Astrocyte of the cerebellum (primary cell): ENCODE measurements at regions not wholly inside any gene's neighbourhood (a gene's known extent, or its start where the extent isn't known, plus 50 kb on each side); places are given as distances from the start of the nearest gene placed in this dataset.

Experiments
- DNase-seq: peaks from one replicate; pipeline ENCODE4 v3.0.0-alpha.2; 2011; ENCODE audit warnings: low read depth
- H3K4me3 ChIP-seq: 2 replicates; pipeline ENCODE4 v1.5.1; 2011; ENCODE audit warnings: mild to moderate bottlenecking, low read depth, low read length, moderate library complexity
- in situ Hi-C: cut with HindIII; loops from 2 replicates; pipeline ENCODE4 v1.10.0; 2017; ENCODE audit warnings: low sequenced_read_pairs
- TF ChIP-seq, protein P1 (sequence below): IDR thresholded peaks from 2 replicates; pipeline ENCODE4 v1.5.1; 2012; ENCODE audit warnings: low read length, low read depth, moderate library complexity, mild to moderate bottlenecking; ENCODE audit errors: missing control alignments

DNA sequence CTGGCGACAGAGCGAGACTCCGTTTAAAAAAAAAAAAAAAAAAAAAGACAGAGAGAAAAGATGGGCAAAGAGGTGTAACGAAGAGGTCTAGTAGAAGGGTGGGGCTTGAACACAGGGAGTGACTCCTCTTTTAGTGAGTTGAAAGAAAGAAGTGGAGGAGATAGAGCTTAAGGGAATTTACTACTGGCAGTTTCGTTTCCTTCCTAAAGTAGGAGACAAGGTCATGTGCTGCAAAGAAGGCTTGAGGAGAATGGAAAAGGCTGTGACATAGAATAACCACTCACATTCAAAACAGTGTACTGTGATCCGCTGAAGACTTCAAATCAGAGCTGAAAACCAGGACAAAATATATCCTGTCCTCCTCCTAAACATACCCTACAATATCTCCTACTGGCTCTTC lies 63.8 kb upstream of the EIF2S2 start:
- TF ChIP-seq, protein P1, sequence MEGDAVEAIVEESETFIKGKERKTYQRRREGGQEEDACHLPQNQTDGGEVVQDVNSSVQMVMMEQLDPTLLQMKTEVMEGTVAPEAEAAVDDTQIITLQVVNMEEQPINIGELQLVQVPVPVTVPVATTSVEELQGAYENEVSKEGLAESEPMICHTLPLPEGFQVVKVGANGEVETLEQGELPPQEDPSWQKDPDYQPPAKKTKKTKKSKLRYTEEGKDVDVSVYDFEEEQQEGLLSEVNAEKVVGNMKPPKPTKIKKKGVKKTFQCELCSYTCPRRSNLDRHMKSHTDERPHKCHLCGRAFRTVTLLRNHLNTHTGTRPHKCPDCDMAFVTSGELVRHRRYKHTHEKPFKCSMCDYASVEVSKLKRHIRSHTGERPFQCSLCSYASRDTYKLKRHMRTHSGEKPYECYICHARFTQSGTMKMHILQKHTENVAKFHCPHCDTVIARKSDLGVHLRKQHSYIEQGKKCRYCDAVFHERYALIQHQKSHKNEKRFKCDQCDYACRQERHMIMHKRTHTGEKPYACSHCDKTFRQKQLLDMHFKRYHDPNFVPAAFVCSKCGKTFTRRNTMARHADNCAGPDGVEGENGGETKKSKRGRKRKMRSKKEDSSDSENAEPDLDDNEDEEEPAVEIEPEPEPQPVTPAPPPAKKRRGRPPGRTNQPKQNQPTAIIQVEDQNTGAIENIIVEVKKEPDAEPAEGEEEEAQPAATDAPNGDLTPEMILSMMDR, result no peak
- no peak overlapping the region for H3K4me3 ChIP-seq
- DNase-seq, result no peak
- in situ Hi-C loops, result no loop called here

DNA sequence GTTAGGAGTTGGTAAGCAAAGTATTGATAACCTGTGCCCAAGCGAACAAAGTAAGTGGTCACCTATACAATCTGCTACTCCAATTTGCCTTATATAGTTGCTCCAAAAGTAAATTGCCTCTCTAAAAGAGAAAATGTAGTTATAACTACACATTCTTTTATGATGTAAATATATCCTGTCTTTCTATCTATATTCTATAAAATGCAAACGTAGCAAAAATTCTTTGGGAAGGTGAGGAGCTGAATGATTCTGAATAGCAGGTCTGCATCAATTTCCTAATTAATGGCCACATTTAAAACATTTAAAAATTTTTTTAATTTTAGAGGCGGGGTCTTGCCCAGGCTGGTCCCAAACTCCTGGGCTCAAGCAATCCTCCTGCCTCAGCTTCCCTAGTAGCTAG lies 64.2 kb upstream of the ASIP start:
- TF ChIP-seq, protein P1, result no peak
- in situ Hi-C loops, result no loop called here
- DNase-seq, result no peak
- no peak overlapping the region for H3K4me3 ChIP-seq

DNA sequence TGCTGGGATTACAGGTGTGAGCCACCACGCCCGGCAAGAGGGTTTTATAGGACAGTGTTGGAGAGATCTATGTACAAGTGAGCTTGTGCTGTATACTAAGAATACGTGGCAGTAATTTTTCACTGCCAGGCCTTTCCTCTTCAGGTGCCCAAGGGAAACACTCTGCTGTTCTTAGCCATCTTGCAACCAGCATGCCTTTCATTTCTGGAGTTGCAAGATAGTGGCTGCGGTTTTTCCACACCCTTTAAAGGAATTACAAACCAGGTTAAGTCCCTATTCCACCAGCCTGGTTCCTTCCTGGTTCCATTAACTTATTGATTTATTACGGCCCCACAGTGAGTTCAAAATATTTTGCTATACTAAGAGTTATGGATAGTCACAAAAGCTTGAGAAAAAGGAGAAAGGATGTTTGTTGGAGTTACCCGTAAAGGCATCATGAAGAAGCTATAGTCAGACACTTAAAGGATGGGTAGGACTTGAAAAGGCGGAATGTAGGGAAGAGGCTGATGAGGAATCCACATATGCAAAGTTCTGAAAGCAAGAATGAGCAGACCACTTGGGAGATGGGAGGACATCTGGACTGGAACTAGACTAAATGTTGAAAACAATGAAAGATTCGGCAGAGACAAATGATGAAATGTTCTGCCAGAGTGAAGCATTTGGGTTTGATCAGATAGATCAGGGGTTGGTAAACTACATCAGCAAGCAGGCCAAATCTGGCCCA lies 61.4 kb upstream of the ASIP start:
- in situ Hi-C loops, result no loop called here
- TF ChIP-seq, protein P1, result no peak
- DNase-seq, result no peak
- no peak overlapping the region for H3K4me3 ChIP-seq

DNA sequence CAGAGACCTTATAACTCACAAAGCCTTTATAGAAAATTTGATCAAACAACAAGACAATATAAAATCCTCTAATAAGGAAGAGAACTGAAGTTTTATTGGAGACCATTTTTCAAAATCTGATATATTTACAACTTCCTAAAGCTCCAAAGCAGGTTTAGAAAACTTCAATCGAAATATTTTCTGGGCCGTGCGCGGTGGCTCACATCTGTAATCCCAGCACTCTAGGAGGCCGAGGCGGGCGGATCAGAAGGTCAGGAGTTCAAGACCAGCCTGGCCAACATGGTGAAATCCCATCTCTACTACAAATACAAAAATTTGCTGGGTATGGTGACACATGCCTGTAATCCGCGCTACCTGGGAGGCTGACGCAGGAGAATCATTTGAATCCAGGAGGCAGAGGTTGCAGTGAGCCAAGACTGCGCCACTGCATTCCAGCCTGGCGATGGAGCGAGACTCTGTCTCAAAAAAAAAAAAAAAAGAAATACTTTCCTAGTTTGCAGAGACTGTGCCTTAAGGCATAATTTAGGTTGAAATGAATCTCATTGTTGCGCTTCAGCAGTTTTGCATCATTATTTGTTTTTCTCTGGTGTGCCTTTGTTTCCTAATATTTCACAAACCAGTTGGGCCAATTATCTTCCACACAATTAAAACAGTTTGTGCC lies 60.6 kb upstream of the ASIP start:
- TF ChIP-seq, protein P1, result no peak
- no peak overlapping the region for H3K4me3 ChIP-seq
- in situ Hi-C loops, result no loop called here
- no peak for DNase-seq

DNA sequence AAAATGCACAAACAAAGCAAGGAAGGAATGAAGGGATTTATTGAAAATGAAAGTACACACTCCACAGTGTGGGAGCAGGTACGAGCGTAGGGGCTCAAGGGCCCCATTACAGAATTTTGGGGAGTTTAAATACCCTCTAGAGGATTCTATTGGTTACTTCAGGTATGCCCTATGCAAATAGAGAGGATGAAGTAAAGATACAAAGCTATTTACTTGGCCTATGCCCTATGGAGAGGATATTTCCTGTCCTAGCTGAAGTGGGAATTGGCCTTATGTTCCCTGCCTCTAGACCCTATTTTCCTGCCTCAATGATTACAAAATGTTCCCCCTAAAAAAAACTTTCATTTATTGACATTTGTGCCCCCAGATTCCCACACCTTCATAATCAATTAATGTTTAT lies 59.7 kb upstream of the ASIP start:
- in situ Hi-C loops, result no loop called here
- TF ChIP-seq, protein P1, result no peak
- DNase-seq, result no peak
- H3K4me3 ChIP-seq, result no peak overlapping the region

DNA sequence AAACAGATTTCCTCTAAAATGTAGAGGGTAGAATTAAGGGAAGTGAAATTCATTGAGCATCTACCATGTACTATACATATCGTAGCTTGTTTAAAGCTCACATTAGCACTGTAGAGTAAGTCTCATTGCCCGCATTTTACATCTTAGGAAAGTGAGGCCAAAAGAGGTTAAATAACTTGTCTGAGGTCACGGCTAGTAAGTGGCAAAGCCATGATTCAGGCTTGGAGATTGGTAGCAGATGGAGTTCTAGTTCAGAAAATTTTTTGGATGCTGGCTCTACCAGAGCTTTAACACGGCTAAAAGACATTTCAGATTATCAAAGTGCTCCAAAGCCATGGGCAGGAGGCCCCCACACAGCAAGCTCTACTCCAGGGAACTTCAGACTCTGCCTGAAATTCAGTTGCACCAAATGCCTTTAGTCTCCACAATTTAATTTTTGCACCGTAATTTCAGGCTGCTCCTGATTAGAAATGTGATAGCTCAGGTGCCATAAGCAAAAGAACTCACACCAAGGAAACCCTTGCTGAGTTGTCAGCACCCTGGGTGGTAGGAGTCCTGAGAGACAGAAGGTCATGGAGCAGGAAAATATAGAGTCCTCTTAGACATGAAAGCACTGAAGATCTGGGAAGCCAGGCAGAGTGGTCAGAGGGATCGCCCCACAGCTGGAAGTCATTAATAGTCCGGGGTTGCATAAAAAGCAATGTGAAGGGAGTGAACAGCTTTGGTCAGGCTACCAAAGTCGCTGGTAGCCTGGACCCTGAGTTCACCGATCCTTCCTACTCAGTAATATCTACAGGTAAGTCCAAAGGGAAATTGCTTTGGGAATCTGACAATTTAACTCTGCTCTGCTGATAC lies 55.2 kb upstream of the ASIP start:
- in situ Hi-C loops, result no loop called here
- no peak overlapping the region for H3K4me3 ChIP-seq

More for the DNA sequence above, 55.2 kb upstream of the ASIP start:
- DNase-seq, result no peak
- TF ChIP-seq, protein P1, result no peak
